ENCODE measurements at regions not wholly inside any gene's neighbourhood (a gene's known extent, or its start where the extent isn't known, plus 50 kb on each side); places are given as distances from the start of the nearest gene placed in this dataset.

DNA sequence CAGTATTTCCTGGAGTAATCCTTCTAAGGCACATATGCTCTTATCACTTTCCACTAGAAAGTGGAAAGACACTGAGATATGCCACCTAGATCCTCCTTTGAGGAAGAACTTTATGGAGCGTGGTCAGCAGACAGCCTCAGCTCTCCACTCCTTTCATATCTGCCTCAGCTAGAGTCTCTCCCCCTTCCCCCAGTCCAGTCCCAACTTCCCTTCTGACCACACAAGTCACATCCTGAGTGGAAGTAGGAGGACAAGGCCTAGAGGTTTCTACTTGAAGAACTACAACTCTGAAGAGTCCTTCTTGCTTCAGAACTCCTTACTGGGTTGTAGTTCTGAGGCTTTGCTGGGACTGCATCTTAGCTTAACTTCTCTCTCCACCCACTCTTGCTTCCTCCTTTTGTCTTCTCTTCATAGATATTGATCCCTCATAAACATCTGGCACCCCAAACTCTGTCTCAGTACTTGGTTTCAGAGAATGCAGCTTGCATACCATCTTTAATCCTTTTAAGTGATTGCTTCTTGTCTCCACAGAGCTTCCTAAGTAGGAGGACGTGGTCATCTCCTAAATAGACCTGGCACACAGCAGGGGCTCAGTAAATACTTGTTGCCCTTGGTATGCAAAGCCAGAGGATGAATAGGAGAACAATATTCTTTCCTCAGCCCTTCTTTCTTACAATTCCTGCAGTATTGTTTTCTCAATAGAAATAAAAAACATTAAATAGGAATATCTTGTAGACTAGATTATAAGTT is 109.6 kb downstream of the OXSM start:
- no peak for TF ChIP-seq EP300 (IDR thresholded peaks at IDR 0.05; ENCODE audit: borderline replicate concordance in 1 of 2, low read depth in 1 of 2, low read length in 1 of 2)
- TF ChIP-seq, protein P1, sequence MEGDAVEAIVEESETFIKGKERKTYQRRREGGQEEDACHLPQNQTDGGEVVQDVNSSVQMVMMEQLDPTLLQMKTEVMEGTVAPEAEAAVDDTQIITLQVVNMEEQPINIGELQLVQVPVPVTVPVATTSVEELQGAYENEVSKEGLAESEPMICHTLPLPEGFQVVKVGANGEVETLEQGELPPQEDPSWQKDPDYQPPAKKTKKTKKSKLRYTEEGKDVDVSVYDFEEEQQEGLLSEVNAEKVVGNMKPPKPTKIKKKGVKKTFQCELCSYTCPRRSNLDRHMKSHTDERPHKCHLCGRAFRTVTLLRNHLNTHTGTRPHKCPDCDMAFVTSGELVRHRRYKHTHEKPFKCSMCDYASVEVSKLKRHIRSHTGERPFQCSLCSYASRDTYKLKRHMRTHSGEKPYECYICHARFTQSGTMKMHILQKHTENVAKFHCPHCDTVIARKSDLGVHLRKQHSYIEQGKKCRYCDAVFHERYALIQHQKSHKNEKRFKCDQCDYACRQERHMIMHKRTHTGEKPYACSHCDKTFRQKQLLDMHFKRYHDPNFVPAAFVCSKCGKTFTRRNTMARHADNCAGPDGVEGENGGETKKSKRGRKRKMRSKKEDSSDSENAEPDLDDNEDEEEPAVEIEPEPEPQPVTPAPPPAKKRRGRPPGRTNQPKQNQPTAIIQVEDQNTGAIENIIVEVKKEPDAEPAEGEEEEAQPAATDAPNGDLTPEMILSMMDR (IDR thresholded peaks at IDR 0.05): no peak
- TF ChIP-seq SIN3A (IDR thresholded peaks at IDR 0.05; ENCODE audit: borderline replicate concordance, low read depth, low read length): no peak
- no peak for TF ChIP-seq GABPA (IDR thresholded peaks at IDR 0.05; ENCODE audit: low read depth)
- TF ChIP-seq POLR2AphosphoS5 (IDR thresholded peaks at IDR 0.05; ENCODE audit: low read depth, low read length): no peak
- TF ChIP-seq JUND (IDR thresholded peaks at IDR 0.05): no peak
- TF ChIP-seq RFX5 (IDR thresholded peaks at IDR 0.05; ENCODE audit: low read length): no peak
- TF ChIP-seq, protein P2, sequence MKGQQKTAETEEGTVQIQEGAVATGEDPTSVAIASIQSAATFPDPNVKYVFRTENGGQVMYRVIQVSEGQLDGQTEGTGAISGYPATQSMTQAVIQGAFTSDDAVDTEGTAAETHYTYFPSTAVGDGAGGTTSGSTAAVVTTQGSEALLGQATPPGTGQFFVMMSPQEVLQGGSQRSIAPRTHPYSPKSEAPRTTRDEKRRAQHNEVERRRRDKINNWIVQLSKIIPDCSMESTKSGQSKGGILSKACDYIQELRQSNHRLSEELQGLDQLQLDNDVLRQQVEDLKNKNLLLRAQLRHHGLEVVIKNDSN (IDR thresholded peaks at IDR 0.05; ENCODE audit: borderline replicate concordance, low read depth): no peak
- no peak for TF ChIP-seq MAX (IDR thresholded peaks at IDR 0.05; ENCODE audit: low read depth)

All from SK-N-SH (cell line).